ENCODE measurements at regions not wholly inside any gene's neighbourhood (a gene's known extent, or its start where the extent isn't known, plus 50 kb on each side); places are given as distances from the start of the nearest gene placed in this dataset.

GRCh38 chr15:66945842-66946241 lies 119.6 kb upstream of the SMAD3 start:
- Histone ChIP-seq H3K23me2 (ENCODE audit: low read depth, low read length) (no peaks in the 10 kb centered on the region), H4K8ac (ENCODE audit: extremely low read depth, insufficient read depth, low read length) (no peak overlapping the region), H3K56ac (replicated peaks; ENCODE audit: insufficient read length, low read depth, low read length) (no peak overlapping the region), H3K79me2 (ENCODE audit: control insufficient read depth in 1 of 2, insufficient read depth in 2 of 2, low read length in 2 of 2) (no peaks in the 10 kb centered on the region), H2BK20ac (ENCODE audit: low read length) (no peak overlapping the region), H2AFZ (ENCODE audit: low read length) (no peak overlapping the region), H2BK15ac (ENCODE audit: low read length) (no peak overlapping the region), H3K4ac (replicated peaks; ENCODE audit: insufficient read length, low read depth, low read length) (no peak overlapping the region), H4K5ac (ENCODE audit: insufficient read length, low read depth, low read length) (no peak overlapping the region), H2AK5ac (ENCODE audit: low read depth, low read length) (no peak overlapping the region), H4K20me1 (replicated peaks in 1 of 2; ENCODE audit: control insufficient read depth in 1 of 2, insufficient read depth in 2 of 2, low read length in 2 of 2) (no peaks in the 10 kb centered on the region), H3K4me1 (replicated peaks in 1 of 4; ENCODE audit: control insufficient read depth in 3 of 4, insufficient read depth in 4 of 4, low read length in 3 of 4) (peaks cover 0 to 3% (median 0%) of the 10 kb centered on the region in 4 experiments; a peak in 3 of 7 replicates), H2BK12ac (ENCODE audit: low read depth, low read length) (no peak overlapping the region), H2BK5ac (ENCODE audit: low read depth, low read length) (no peak overlapping the region), H3K27me3 (replicated peaks in 1 of 4; ENCODE audit: control insufficient read depth in 3 of 4, extremely low read depth in 1 of 4, insufficient read depth in 3 of 4, low read length in 3 of 4) (no peaks in the 10 kb centered on the region), H3K4me2 (ENCODE audit: insufficient read depth in 1 of 2, low read depth in 2 of 2, low read length in 2 of 2) (no peak overlapping the region), H3K9me3 (ENCODE audit: insufficient read depth in 2 of 2, low read depth in 1 of 2, low read length in 1 of 2) (no peaks in the 10 kb centered on the region), H3K18ac (ENCODE audit: extremely low read depth, low read length) (no peak overlapping the region), H3K14ac (ENCODE audit: insufficient read length) (no peak overlapping the region), H3K9ac (replicated peaks in 1 of 4; ENCODE audit: extremely low read depth in 1 of 4, low read depth in 3 of 4, low read length in 3 of 4) (no peak overlapping the region), H3K4me3 (ENCODE audit: extremely low read depth in 1 of 4, insufficient read depth in 2 of 4, low read depth in 3 of 4, low read length in 4 of 4) (no peak overlapping the region), H3K36me3 (ENCODE audit: control insufficient read depth in 2 of 4, insufficient read depth in 4 of 4, low read length in 3 of 4) (no peaks in the 10 kb centered on the region), H3K27ac (ENCODE audit: low read depth, low read length) (no peak overlapping the region), H3K79me1 (ENCODE audit: low read depth, low read length) (no peaks in the 10 kb centered on the region), H3K23ac (ENCODE audit: insufficient read length) (no peak overlapping the region), H4K91ac (replicated peaks; ENCODE audit: insufficient read length, low read length) (no peak overlapping the region), H2BK120ac (replicated peaks; ENCODE audit: low read depth, low read length) (no peak overlapping the region)
- ChIA-PET CTCF (ENCODE audit: partially characterized antibody) (interaction anchor here (0.6 to 9.5 kb wide), 58 partner anchors 8 to 751 kb away, joined by 3 to 125 read pairs (median 5); no protein-coding TSS in a partner anchor), POLR2A (ENCODE audit: partially characterized antibody) (interaction anchor here (1.3 kb wide), 1 partner anchor 118 kb away, joined by 3 read pairs; no protein-coding TSS in a partner anchor)
- FAIRE-seq (no peak), DNase-seq (ENCODE audit: low read depth in 1 of 2, low spot score in 2 of 2) (no peak)
- no peak for TF ChIP-seq TBP (IDR thresholded peaks at IDR 0.05; ENCODE audit: low read depth, low read length)
- 91% methylated on average over 4 of the region's 4 CpGs; no CpG with 5 or more reads in 1 of the 2 experiments for WGBS, 2 experiments (ENCODE audit: extremely low coverage in 1 of 2, insufficient coverage in 1 of 2, insufficient read length in 1 of 2, insufficient replicate concordance in 2 of 2, low coverage in 1 of 2, low lambda C conversion rate in 2 of 2, missing lambda C conversion rate in 1 of 2)
